ENCODE measurements at regions not wholly inside any gene's neighbourhood (a gene's known extent, or its start where the extent isn't known, plus 50 kb on each side); places are given as distances from the start of the nearest gene placed in this dataset.

DNA sequence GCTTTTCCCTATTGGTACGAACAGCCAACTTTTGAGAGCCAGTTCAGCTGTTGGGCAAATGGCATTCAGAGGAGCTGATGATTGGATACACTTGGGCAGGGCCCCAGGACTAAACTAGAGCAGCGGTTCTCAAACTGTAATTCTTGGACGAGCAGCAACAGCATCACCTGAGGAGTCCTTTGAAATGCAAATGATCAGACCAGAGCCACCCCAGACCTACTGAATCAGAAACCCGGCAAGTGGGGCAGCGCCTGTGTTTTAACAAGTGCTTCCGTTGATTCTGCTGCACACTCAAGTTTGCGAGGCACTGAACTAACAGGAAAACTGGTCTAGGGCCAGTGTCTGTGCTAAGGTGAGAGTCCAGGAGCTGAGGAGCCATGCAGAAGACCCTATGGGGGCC is 239.7 kb downstream of the UACA start:
- TF ChIP-seq, protein P1, sequence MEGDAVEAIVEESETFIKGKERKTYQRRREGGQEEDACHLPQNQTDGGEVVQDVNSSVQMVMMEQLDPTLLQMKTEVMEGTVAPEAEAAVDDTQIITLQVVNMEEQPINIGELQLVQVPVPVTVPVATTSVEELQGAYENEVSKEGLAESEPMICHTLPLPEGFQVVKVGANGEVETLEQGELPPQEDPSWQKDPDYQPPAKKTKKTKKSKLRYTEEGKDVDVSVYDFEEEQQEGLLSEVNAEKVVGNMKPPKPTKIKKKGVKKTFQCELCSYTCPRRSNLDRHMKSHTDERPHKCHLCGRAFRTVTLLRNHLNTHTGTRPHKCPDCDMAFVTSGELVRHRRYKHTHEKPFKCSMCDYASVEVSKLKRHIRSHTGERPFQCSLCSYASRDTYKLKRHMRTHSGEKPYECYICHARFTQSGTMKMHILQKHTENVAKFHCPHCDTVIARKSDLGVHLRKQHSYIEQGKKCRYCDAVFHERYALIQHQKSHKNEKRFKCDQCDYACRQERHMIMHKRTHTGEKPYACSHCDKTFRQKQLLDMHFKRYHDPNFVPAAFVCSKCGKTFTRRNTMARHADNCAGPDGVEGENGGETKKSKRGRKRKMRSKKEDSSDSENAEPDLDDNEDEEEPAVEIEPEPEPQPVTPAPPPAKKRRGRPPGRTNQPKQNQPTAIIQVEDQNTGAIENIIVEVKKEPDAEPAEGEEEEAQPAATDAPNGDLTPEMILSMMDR (IDR thresholded peaks at IDR 0.05) = no peak
- TF ChIP-seq POLR2AphosphoS5 (IDR thresholded peaks at IDR 0.05) (no peak), POLR2A (IDR thresholded peaks at IDR 0.05) (no peak)

All from prostate gland (tissue), 2 donors.